ENCODE measurements at regions not wholly inside any gene's neighbourhood (a gene's known extent, or its start where the extent isn't known, plus 50 kb on each side); places are given as distances from the start of the nearest gene placed in this dataset.

GRCh38 chr4:18981234-18981615 lies 959.7 kb upstream of the LCORL start:
- Histone ChIP-seq H3K9ac (ENCODE audit: insufficient read depth, low read length, poor library complexity, severe bottlenecking) (no peak overlapping the region), H3K27ac (ENCODE audit: low read depth in 1 of 2, low read length in 2 of 2) (no peak overlapping the region), H3K4me3 (replicated peaks in 1 of 3; ENCODE audit: low read depth in 2 of 3, low read length in 3 of 3) (no peak overlapping the region), H2AFZ (ENCODE audit: insufficient read depth, low read depth, low read length, poor library complexity, severe bottlenecking) (no peak overlapping the region), H3K4me2 (replicated peaks; ENCODE audit: extremely low read depth, low read length, poor library complexity, severe bottlenecking) (no peak overlapping the region), H3K4me1 (ENCODE audit: control insufficient read depth in 1 of 2, insufficient read depth in 2 of 2, low read length in 2 of 2) (no peaks in the 10 kb centered on the region), H3K79me2 (ENCODE audit: insufficient read depth, low read length) (no peaks in the 10 kb centered on the region), H4K20me1 (ENCODE audit: insufficient read depth, low read length) (no peaks in the 10 kb centered on the region), H3K9me3 (replicated peaks in 1 of 2; ENCODE audit: control insufficient read depth in 1 of 2, insufficient read depth in 1 of 2, low read length in 2 of 2) (peaks cover 0 to 8% of the 10 kb centered on the region in 2 donors), H3K27me3 (ENCODE audit: control insufficient read depth in 2 of 2, insufficient read depth in 2 of 2, low read length in 2 of 2) (no peaks in the 10 kb centered on the region), H3K36me3 (replicated peaks in 1 of 2; ENCODE audit: control insufficient read depth in 1 of 2, insufficient read depth in 2 of 2, low read length in 2 of 2) (no peaks in the 10 kb centered on the region)
- Mint-ChIP-seq H3K4me3 (no peak overlapping the region), H3K4me1 (no peaks in the 10 kb centered on the region), H3K27ac (no peak overlapping the region), H3K36me3 (no peaks in the 10 kb centered on the region), H3K9me3 (peaks cover 0 to 5% (median 0%) of the 10 kb centered on the region in 7 donors), H3K27me3 (ENCODE audit: low read depth in 3 of 3) (no peaks in the 10 kb centered on the region)
- 100% methylated on average over 2 of the region's 4 CpGs for WGBS (ENCODE audit: insufficient coverage)
- no peak for TF ChIP-seq CTCF (IDR thresholded peaks at IDR 0.05)
- DNase-seq = no peak
- intact Hi-C loops (cut with micrococcal nuclease) = no loop called here

DNA sequence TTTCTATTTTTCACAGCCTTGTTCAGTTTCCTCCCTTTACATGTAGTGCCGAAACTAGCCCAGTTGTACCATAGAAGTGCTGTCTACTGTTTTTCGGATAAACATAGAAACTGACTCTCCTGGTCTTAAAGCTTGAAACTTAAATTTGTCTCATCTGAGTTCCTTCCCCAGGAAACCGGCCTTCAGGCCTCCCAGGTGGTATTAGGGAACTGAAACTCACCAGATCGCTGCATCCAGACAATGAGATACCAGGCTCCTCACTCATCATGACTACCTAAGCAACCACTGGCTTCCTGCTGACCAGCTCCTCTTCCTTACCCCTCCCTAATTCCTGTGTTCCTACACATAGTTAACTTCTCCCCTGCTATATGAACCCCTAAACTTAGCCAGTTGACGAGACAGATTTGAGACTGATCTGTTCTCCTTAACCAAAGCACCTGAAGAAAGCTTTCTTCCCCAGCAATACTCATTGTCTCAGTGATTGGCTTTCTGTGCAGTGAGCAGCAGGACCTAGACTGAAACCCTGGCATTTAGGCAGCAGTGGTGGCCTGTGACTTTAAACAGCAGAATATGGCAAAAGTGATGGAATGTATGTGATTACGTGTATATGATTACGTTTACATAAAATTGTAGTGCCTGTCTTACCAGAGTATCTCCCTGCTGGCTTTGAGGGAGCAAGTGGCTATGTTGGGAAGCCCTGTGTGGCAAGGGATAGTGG lies 959.1 kb upstream of the LCORL start:
- no peak overlapping the region for H3K27ac Mint-ChIP-seq
- H3K4me3 Mint-ChIP-seq = no peak overlapping the region
- Histone ChIP-seq H4K20me1 (ENCODE audit: insufficient read depth, low read length) (no peaks in the 10 kb centered on the region), H3K27me3 (ENCODE audit: control insufficient read depth in 2 of 2, insufficient read depth in 2 of 2, low read length in 2 of 2) (no peaks in the 10 kb centered on the region), H2AFZ (ENCODE audit: insufficient read depth, low read depth, low read length, poor library complexity, severe bottlenecking) (no peak overlapping the region), H3K27ac (ENCODE audit: low read depth in 1 of 2, low read length in 2 of 2) (no peak overlapping the region), H3K4me3 (replicated peaks in 1 of 3; ENCODE audit: low read depth in 2 of 3, low read length in 3 of 3) (no peak overlapping the region), H3K4me2 (replicated peaks; ENCODE audit: extremely low read depth, low read length, poor library complexity, severe bottlenecking) (no peak overlapping the region), H3K9me3 (replicated peaks in 1 of 2; ENCODE audit: control insufficient read depth in 1 of 2, insufficient read depth in 1 of 2, low read length in 2 of 2) (peaks cover 0 to 8% of the 10 kb centered on the region in 2 donors), H3K36me3 (replicated peaks in 1 of 2; ENCODE audit: control insufficient read depth in 1 of 2, insufficient read depth in 2 of 2, low read length in 2 of 2) (no peaks in the 10 kb centered on the region), H3K4me1 (ENCODE audit: control insufficient read depth in 1 of 2, insufficient read depth in 2 of 2, low read length in 2 of 2) (no peaks in the 10 kb centered on the region), H3K9ac (ENCODE audit: insufficient read depth, low read length, poor library complexity, severe bottlenecking) (no peak overlapping the region), H3K79me2 (ENCODE audit: insufficient read depth, low read length) (no peaks in the 10 kb centered on the region)
- WGBS (ENCODE audit: insufficient coverage) = 69% methylated on average over 5 of the region's 7 CpGs
- H3K4me1 Mint-ChIP-seq = no peaks in the 10 kb centered on the region
- H3K27me3 Mint-ChIP-seq (ENCODE audit: low read depth in 3 of 3) = no peaks in the 10 kb centered on the region
- DNase-seq = no peak
- peaks cover 0 to 5% (median 0%) of the 10 kb centered on the region in 7 donors for H3K9me3 Mint-ChIP-seq
- intact Hi-C loops (cut with micrococcal nuclease) = no loop called here
- no peak for TF ChIP-seq CTCF (IDR thresholded peaks at IDR 0.05)
- no peaks in the 10 kb centered on the region for H3K36me3 Mint-ChIP-seq
